Endodermal cell (in vitro differentiated cells): ENCODE measurements at regions not wholly inside any gene's neighbourhood (a gene's known extent, or its start where the extent isn't known, plus 50 kb on each side); places are given as distances from the start of the nearest gene placed in this dataset.
"Not testable (repeated sequence)": the region's sequence is repeated elsewhere in the genome, so short reads cannot be mapped to it uniquely, and the experiment has no call there.

Experiments used
- DNase-seq: peaks from one replicate; pipeline ENCODE4 v3.0.0-alpha.2; 2017
- H3K27ac ChIP-seq: 2 replicates; pipeline ENCODE4 v1.5.1; 2013; ENCODE audit warnings: mild to moderate bottlenecking, low read depth, low read length, moderate library complexity
- H3K27me3 ChIP-seq: 2 replicates; pipeline ENCODE4 v1.6.1; 2013; ENCODE audit warnings: mild to moderate bottlenecking, low read length, moderate library complexity; ENCODE audit not compliant: insufficient read depth, control insufficient read depth, poor library complexity, severe bottlenecking
- H3K36me3 ChIP-seq: 2 replicates; pipeline ENCODE4 v1.7.0; 2013; ENCODE audit warnings: mild to moderate bottlenecking, low read length, moderate library complexity; ENCODE audit not compliant: control insufficient read depth, insufficient read depth
- H3K4me1 ChIP-seq: one replicate; pipeline ENCODE4 v1.7.0; 2013; ENCODE audit warnings: low read length; ENCODE audit not compliant: control insufficient read depth, insufficient read depth
- H3K4me3 ChIP-seq: 2 replicates; pipeline ENCODE4 v1.5.1; 2013; ENCODE audit warnings: mild to moderate bottlenecking, low read length, moderate library complexity
- H3K9ac ChIP-seq: 2 replicates; pipeline ENCODE4 v1.6.1; 2013; ENCODE audit warnings: mild to moderate bottlenecking, low read length, moderate library complexity; ENCODE audit not compliant: poor library complexity, severe bottlenecking; ENCODE audit errors: extremely low read depth
- H3K9me3 ChIP-seq: 2 replicates; pipeline ENCODE4 v1.6.1; 2013; ENCODE audit warnings: mild to moderate bottlenecking, low read length, moderate library complexity; ENCODE audit not compliant: control insufficient read depth
- H3K27ac Mint-ChIP-seq: 2 replicates; pipeline ENCODE4 v1.8.0; 2020; ENCODE audit warnings: mixed read lengths
- H3K27me3 Mint-ChIP-seq: 2 replicates; pipeline ENCODE4 v1.8.0; 2021; ENCODE audit warnings: mild to moderate bottlenecking, mixed read lengths; ENCODE audit not compliant: insufficient read depth
- H3K36me3 Mint-ChIP-seq: 2 replicates; pipeline ENCODE4 v1.8.0; 2020; ENCODE audit warnings: low read depth, mixed read lengths
- H3K4me1 Mint-ChIP-seq: 2 replicates; pipeline ENCODE4 v1.8.0; 2020; ENCODE audit warnings: mixed read lengths
- H3K4me3 Mint-ChIP-seq: 2 replicates; pipeline ENCODE4 v1.8.0; 2020; ENCODE audit warnings: mild to moderate bottlenecking, moderate library complexity, mixed read lengths
- H3K9me3 Mint-ChIP-seq: 2 replicates; pipeline ENCODE4 v1.8.0; 2020; ENCODE audit warnings: mild to moderate bottlenecking, mixed read lengths
- CTCF ChIP-seq: fragments of 200-600 bp; sonication (generic); conservative IDR thresholded peaks from 2 replicates; pipeline ENCODE4 v1.5.0; 2021; ENCODE audit warnings: antibody characterized with exemption, mild to moderate bottlenecking
- WGBS, 2 experiments: methylation state at CpG; one replicate each; pipeline versions ENCODE4 v1.1.5 to v1.1.7; 2013; ENCODE audit warnings: missing lambda C conversion rate in 2 of 2, mixed read lengths in 1 of 2; ENCODE audit not compliant: insufficient coverage in 1 of 2, insufficient read length in 1 of 2; 5-methylcytosine and 5-hydroxymethylcytosine counted together

DNA sequence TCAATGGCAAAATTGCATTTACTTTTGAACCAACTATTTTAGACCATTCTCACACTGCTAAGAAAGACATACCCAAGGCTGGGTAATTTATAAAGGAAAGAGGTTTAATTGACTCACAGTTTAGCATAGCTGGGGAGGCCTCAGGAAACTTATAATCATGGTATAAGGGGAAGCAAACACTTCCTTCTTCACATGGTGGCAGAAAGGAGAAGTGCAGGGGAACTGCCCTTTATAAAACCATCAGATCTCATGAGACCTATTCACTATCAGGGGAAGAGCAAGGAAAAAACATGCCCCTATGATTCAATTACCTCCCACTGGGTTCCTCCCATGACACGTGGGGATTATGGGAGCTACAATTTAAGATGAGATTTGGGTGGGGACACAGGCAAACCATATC, 181.5 kb downstream of the MZT1 start:
- H3K4me3 Mint-ChIP-seq, H3K4me1 Mint-ChIP-seq, H3K27me3 Mint-ChIP-seq, H3K4me3 ChIP-seq, H3K36me3 Mint-ChIP-seq, H3K4me1 ChIP-seq, H3K27ac ChIP-seq, H3K9me3 Mint-ChIP-seq, H3K27me3 ChIP-seq, H3K27ac Mint-ChIP-seq, H3K9ac ChIP-seq, H3K9me3 ChIP-seq, H3K36me3 ChIP-seq, DNase-seq: not testable (repeated sequence)
- TF ChIP-seq CTCF, result peak; percentile 50
- WGBS, 2 experiments, result 83% methylated on average over 1 of the region's 1 CpG; no CpG with 5 or more reads in 1 of the 2 experiments

GRCh38 chr13:72545030-72545719, 182.3 kb downstream of the MZT1 start:
- no peaks in the 10 kb centered on the region for H3K9me3 Mint-ChIP-seq
- H3K4me3 Mint-ChIP-seq, result no peak overlapping the region
- no peaks in the 10 kb centered on the region for H3K4me1 ChIP-seq
- H3K27ac ChIP-seq, result no peak overlapping the region
- no peak for TF ChIP-seq CTCF
- no peak overlapping the region for H3K27ac Mint-ChIP-seq
- H3K4me3 ChIP-seq, result no peak overlapping the region
- H3K36me3 ChIP-seq, result no peaks in the 10 kb centered on the region
- no peak for DNase-seq
- H3K36me3 Mint-ChIP-seq, result no peaks in the 10 kb centered on the region
- H3K9me3 ChIP-seq, result no peaks in the 10 kb centered on the region
- H3K27me3 Mint-ChIP-seq, result no peaks in the 10 kb centered on the region
- H3K9ac ChIP-seq, result no peak overlapping the region
- peaks cover 10% of the 10 kb centered on the region for H3K4me1 Mint-ChIP-seq
- no peaks in the 10 kb centered on the region for H3K27me3 ChIP-seq
- 88 to 100% methylated on average over 1 to 4 of the region's 4 CpGs for WGBS, 2 experiments

- Histone ChIP-seq H3K27me3 (no peaks in the 10 kb centered on the region), H3K36me3 (no peaks in the 10 kb centered on the region), H3K4me1 (no peaks in the 10 kb centered on the region), H3K4me3 (no peak overlapping the region), H3K9me3 (no peaks in the 10 kb centered on the region), H3K9ac (no peak overlapping the region), H3K27ac (no peak overlapping the region)
- 100% methylated on average over 1 of the region's 2 CpGs; no CpG with 5 or more reads in 1 of the 2 experiments for WGBS, 2 experiments
- no peaks in the 10 kb centered on the region for H3K9me3 Mint-ChIP-seq
- no peak overlapping the region for H3K27ac Mint-ChIP-seq
- peaks cover 12% of the 10 kb centered on the region for H3K4me1 Mint-ChIP-seq
- H3K27me3 Mint-ChIP-seq, result peaks cover 1% of the 10 kb centered on the region
- no peak for DNase-seq
- H3K4me3 Mint-ChIP-seq, result no peak overlapping the region
- H3K36me3 Mint-ChIP-seq, result no peaks in the 10 kb centered on the region
- TF ChIP-seq CTCF, result no peak
These were observed 183.4 kb downstream of the MZT1 start for GRCh38 chr13:72544042-72544441.
